ENCODE measurements at regions not wholly inside any gene's neighbourhood (a gene's known extent, or its start where the extent isn't known, plus 50 kb on each side); places are given as distances from the start of the nearest gene placed in this dataset.

- H3K36me3 ChIP-seq: no peaks in the 10 kb centered on the region
- H3K9me3 ChIP-seq: peaks cover 0 to 3% (median 0%) of the 10 kb centered on the region in 12 donors
- ATAC-seq (no peak), DNase-seq (no peak)
- H3K27ac ChIP-seq: no peak overlapping the region
- 45 to 54% (median 48%) methylated on average over 2 of the region's 2 CpGs for WGBS, 4 donors
- no peaks in the 10 kb centered on the region for H3K4me1 ChIP-seq
- H3K27me3 ChIP-seq: no peaks in the 10 kb centered on the region
- intact Hi-C loops (cut with DNase I): no loop called here
- H3K4me3 ChIP-seq: no peak overlapping the region
- TF ChIP-seq POLR2A (IDR thresholded peaks at IDR 0.05): no peak
- TF ChIP-seq CTCF (IDR thresholded peaks at IDR 0.05): no peak
These were observed 1532.5 kb upstream of the CADM2 start for GRCh38 chr3:83426300-83426699.

- ATAC-seq (no peak), DNase-seq (no peak)
- Histone ChIP-seq H3K4me3 (no peak overlapping the region), H3K4me1 (no peaks in the 10 kb centered on the region), H3K27me3 (no peaks in the 10 kb centered on the region), H3K27ac (no peak overlapping the region), H3K36me3 (no peaks in the 10 kb centered on the region), H3K9me3 (no peaks in the 10 kb centered on the region)
- intact Hi-C loops (cut with DNase I): no loop called here
- 19 to 30% (median 21%) methylated on average over 3 of the region's 3 CpGs for WGBS, 4 donors
- TF ChIP-seq CTCF (IDR thresholded peaks at IDR 0.05) (no peak), POLR2A (IDR thresholded peaks at IDR 0.05) (no peak)
These were observed 1523.8 kb upstream of the CADM2 start for GRCh38 chr3:83434880-83435587.

GRCh38 chr3:83438188-83438587 is 1520.6 kb upstream of the CADM2 start:
- intact Hi-C loops (cut with DNase I): no loop called here
- no peak for DNase-seq
- Histone ChIP-seq H3K4me1 (no peaks in the 10 kb centered on the region), H3K4me3 (no peak overlapping the region), H3K36me3 (no peaks in the 10 kb centered on the region), H3K9me3 (no peaks in the 10 kb centered on the region), H3K27ac (no peak overlapping the region), H3K27me3 (no peaks in the 10 kb centered on the region)
- no peak for ATAC-seq
- 66 to 79% (median 76%) methylated on average over 1 of the region's 1 CpG for WGBS, 4 donors
- TF ChIP-seq POLR2A (IDR thresholded peaks at IDR 0.05): no peak
- TF ChIP-seq CTCF (IDR thresholded peaks at IDR 0.05): no peak

- H3K27ac ChIP-seq: no peak overlapping the region
- DNase-seq (no peak), ATAC-seq (no peak)
- no peaks in the 10 kb centered on the region for H3K4me1 ChIP-seq
- WGBS, 4 donors: 25 to 33% (median 30%) methylated on average over 1 of the region's 1 CpG
- TF ChIP-seq POLR2A (IDR thresholded peaks at IDR 0.05) (no peak), CTCF (IDR thresholded peaks at IDR 0.05) (no peak)
- H3K9me3 ChIP-seq: no peaks in the 10 kb centered on the region
- intact Hi-C loops (cut with DNase I): no loop called here
- no peaks in the 10 kb centered on the region for H3K27me3 ChIP-seq
- no peaks in the 10 kb centered on the region for H3K36me3 ChIP-seq
- H3K4me3 ChIP-seq: no peak overlapping the region
These were observed 1505.7 kb upstream of the CADM2 start for GRCh38 chr3:83453056-83453455.
